ENCODE measurements at regions not wholly inside any gene's neighbourhood (a gene's known extent, or its start where the extent isn't known, plus 50 kb on each side); places are given as distances from the start of the nearest gene placed in this dataset.

GRCh38 chr1:234718496-234719453 lies 108.8 kb upstream of the IRF2BP2 start (continued):
- TF ChIP-seq HNRNPLL (IDR thresholded peaks at IDR 0.05; ENCODE audit: low read depth, low read length, poor library complexity, severe bottlenecking) (peak; percentile 45), MXD1 (CRISPR knock-in tag; IDR thresholded peaks at IDR 0.05) (no peak), BORCS8-MEF2B (CRISPR knock-in tag; IDR thresholded peaks at IDR 0.05) (no peak), TFDP2 (CRISPR knock-in tag; IDR thresholded peaks at IDR 0.05) (no peak), TBP (CRISPR knock-in tag; IDR thresholded peaks at IDR 0.05) (no peak)

DNA sequence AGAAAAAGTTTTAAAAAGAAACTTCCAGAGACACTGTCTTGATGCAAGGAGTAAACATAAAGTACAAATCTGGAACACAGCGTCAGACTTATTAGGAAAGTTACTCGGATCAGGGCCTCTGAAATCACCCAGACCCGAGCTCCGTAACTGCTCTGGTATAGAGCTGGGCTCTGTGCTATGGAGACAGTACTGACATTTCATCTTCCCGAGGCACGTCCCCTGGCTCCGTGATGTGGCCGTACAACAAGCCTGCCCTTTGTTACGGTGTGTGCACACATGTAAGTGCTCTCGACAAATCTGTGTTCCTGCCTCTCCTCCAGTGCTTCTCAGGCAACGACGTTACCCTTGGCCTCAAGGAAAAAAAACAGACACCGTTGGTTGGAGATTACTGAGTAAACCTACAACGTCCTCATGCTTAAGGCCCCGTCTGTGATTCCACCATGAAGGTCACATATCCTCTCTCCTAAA lies 107.0 kb upstream of the IRF2BP2 start:
- H4K20me1 ChIP-seq (ENCODE audit: insufficient read depth, low read length): no peaks in the 10 kb centered on the region
- H3K36me3 ChIP-seq (replicated peaks in 1 of 2; ENCODE audit: control insufficient read depth in 1 of 2, insufficient read depth in 2 of 2, low read length in 2 of 2): no peaks in the 10 kb centered on the region; a peak in 1 of 5 replicates
- H3K4me3 ChIP-seq (replicated peaks in 1 of 3; ENCODE audit: insufficient read depth in 1 of 3, low read depth in 2 of 3, low read length in 3 of 3): peak overlapping the region; percentile 52 to 75 (median 62)
- peaks cover 98% of the 10 kb centered on the region for H3K4me1 ChIP-seq (ENCODE audit: insufficient read depth, low read length)
- DNase-seq (ENCODE audit: low spot score): peak; percentile 81
- ChIA-PET CTCF (ENCODE audit: low intra/inter-chr PET ratio, low total read pairs) (no interaction called here), POLR2A (interaction anchor here (0.9 to 19.4 kb wide), 49 partner anchors 8 to 366 kb away, joined by 3 to 1137 read pairs (median 11); partner anchors contain the start of genes IRF2BP2 and TARBP1)
- TSS peak; percentile 83 for BruUV-seq (replicated peaks)
- ATAC-seq: peak; percentile 62
- peak overlapping the region; percentile 98 for H3K9ac ChIP-seq (ENCODE audit: insufficient read depth, low read depth, low read length)
- WGBS (ENCODE audit: low lambda C conversion rate): 3% methylated on average over 15 of the region's 15 CpGs
- FAIRE-seq: peak; percentile 42
- H3K27ac ChIP-seq (ENCODE audit: extremely low read length, insufficient read depth, low read length): peak overlapping the region; percentile 99
- in situ Hi-C loops (cut with HindIII; ENCODE audit: extremely low pct_ligation_motif_present, low pct_unique_long_range_greater_than_20kb) (loop anchor here (5.0 to 10.0 kb wide), 2 partner anchors 105 to 222 kb away; partner anchors contain the start of gene IRF2BP2), intact Hi-C loops (cut with micrococcal nuclease; ENCODE audit: unreplicated experiment) (loop anchor here (1.0 to 2.0 kb wide), 3 partner anchors 74 to 160 kb away; no protein-coding TSS in a partner anchor)
- no peak overlapping the region for H2AFZ ChIP-seq (ENCODE audit: low read length)
- peak overlapping the region; percentile 99 for H3K4me2 ChIP-seq (ENCODE audit: low read depth, low read length)
- peaks cover 53% of the 10 kb centered on the region for H3K79me2 ChIP-seq (ENCODE audit: insufficient read depth, low read length)
- H3K27me3 ChIP-seq (ENCODE audit: control insufficient read depth in 1 of 2, insufficient read depth in 2 of 2, low read length in 2 of 2): no peaks in the 10 kb centered on the region; a peak in 1 of 5 replicates
- no peaks in the 10 kb centered on the region for H3K9me3 ChIP-seq (ENCODE audit: low read length)
- no peak for TF ChIP-seq ZNF816 (CRISPR knock-in tag; IDR thresholded peaks at IDR 0.05; ENCODE audit: borderline replicate concordance)
- TF ChIP-seq GZF1 (CRISPR knock-in tag; IDR thresholded peaks at IDR 0.05): 0 out of 2 replicates have a peak, but pooled peaks have one; percentile 11
- TF ChIP-seq XRCC5 (optimal IDR thresholded peaks at IDR 0.05; ENCODE audit: low read length): peak; percentile 37
- TF ChIP-seq IRF2 (CRISPR knock-in tag; IDR thresholded peaks at IDR 0.05): 0 out of 2 replicates have a peak, but pooled peaks have one; percentile 22
- TF ChIP-seq, protein P1, sequence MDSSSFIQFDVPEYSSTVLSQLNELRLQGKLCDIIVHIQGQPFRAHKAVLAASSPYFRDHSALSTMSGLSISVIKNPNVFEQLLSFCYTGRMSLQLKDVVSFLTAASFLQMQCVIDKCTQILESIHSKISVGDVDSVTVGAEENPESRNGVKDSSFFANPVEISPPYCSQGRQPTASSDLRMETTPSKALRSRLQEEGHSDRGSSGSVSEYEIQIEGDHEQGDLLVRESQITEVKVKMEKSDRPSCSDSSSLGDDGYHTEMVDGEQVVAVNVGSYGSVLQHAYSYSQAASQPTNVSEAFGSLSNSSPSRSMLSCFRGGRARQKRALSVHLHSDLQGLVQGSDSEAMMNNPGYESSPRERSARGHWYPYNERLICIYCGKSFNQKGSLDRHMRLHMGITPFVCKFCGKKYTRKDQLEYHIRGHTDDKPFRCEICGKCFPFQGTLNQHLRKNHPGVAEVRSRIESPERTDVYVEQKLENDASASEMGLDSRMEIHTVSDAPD (CRISPR knock-in tag; IDR thresholded peaks at IDR 0.05): 0 out of 2 replicates have a peak, but pooled peaks have one; percentile 29
- TF ChIP-seq ZNF160 (CRISPR knock-in tag; IDR thresholded peaks at IDR 0.05): no peak
- TF ChIP-seq ZNF430 (CRISPR knock-in tag; IDR thresholded peaks at IDR 0.05): peak; percentile 51; the same call in 1 of the 2 replicates
- no peak for TF ChIP-seq MYC (CRISPR knock-in tag; IDR thresholded peaks at IDR 0.05; ENCODE audit: borderline replicate concordance)
- TF ChIP-seq, protein P2, sequence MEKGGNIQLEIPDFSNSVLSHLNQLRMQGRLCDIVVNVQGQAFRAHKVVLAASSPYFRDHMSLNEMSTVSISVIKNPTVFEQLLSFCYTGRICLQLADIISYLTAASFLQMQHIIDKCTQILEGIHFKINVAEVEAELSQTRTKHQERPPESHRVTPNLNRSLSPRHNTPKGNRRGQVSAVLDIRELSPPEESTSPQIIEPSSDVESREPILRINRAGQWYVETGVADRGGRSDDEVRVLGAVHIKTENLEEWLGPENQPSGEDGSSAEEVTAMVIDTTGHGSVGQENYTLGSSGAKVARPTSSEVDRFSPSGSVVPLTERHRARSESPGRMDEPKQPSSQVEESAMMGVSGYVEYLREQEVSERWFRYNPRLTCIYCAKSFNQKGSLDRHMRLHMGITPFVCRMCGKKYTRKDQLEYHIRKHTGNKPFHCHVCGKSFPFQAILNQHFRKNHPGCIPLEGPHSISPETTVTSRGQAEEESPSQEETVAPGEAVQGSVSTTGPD (CRISPR knock-in tag; IDR thresholded peaks at IDR 0.05): no peak
- 0 out of 2 replicates have a peak, but pooled peaks have one; percentile 7 for TF ChIP-seq SSRP1 (CRISPR knock-in tag; IDR thresholded peaks at IDR 0.05)
